Body of pancreas (tissue), 4 donors: ENCODE measurements at regions not wholly inside any gene's neighbourhood (a gene's known extent, or its start where the extent isn't known, plus 50 kb on each side); places are given as distances from the start of the nearest gene placed in this dataset.
A peak's percentile ranks its signal among the peaks of the same experiment; 100 is the strongest.

Experiments
- ATAC-seq: fragments of 150-250 bp; one replicate; pipeline ENCODE4 v1.9.1; 2016
- DNase-seq, 4 donors: peaks; one replicate each; pipeline ENCODE4 v3.0.0-alpha.2; 2019
- H3K27ac ChIP-seq, 4 donors: fragments of 200-600 bp; sonication (generic); 1 replicate in 3 of 4; 2 replicates in 1 of 4; pipeline versions ENCODE4 v1.5.1 to v1.6.1; 2016 to 2019; ENCODE audit warnings: mild to moderate bottlenecking in 1 of 4, mixed read lengths in 1 of 4, moderate library complexity in 1 of 4
- H3K27me3 ChIP-seq, 2 donors: fragments of 200-600 bp; sonication (generic); one replicate each; pipeline ENCODE4 v1.6.0; 2016; ENCODE audit warnings: mild to moderate bottlenecking in 1 of 2
- H3K36me3 ChIP-seq, 2 donors: fragments of 200-600 bp; sonication (generic); replicated peaks in 1 of 2; 2 replicates each; pipeline ENCODE4 v1.5.1; 2016; ENCODE audit warnings: low read depth in 2 of 2; ENCODE audit not compliant: insufficient read depth in 1 of 2
- H3K4me1 ChIP-seq: fragments of 200-600 bp; sonication (generic); one replicate; pipeline ENCODE4 v1.6.0; 2016
- H3K4me3 ChIP-seq, 2 donors: fragments of 200-600 bp; sonication (generic); 1 replicate in 1 of 2; 2 replicates in 1 of 2; pipeline ENCODE4 v1.5.1; 2016 to 2019
- H3K9me3 ChIP-seq, 3 donors: fragments of 200-600 bp; sonication (generic); 1 replicate in 2 of 3; 2 replicates in 1 of 3; pipeline ENCODE4 v1.5.1; 2016
- CTCF ChIP-seq, 7 experiments: fragments of 450-650 bp in 4 of 7; fragments of 200-600 bp in 3 of 7; sonication (generic) in 3 of 7; IDR thresholded peaks; one replicate each; pipeline ENCODE4 v1.5.1; 2016 to 2019; ENCODE audit warnings: antibody characterized with exemption in 7 of 7
- POLR2A ChIP-seq, 3 donors: fragments of 450-650 bp; IDR thresholded peaks; one replicate each; pipeline ENCODE4 v1.6.1; 2016; ENCODE audit warnings: antibody characterized with exemption in 3 of 3, mild to moderate bottlenecking in 2 of 3
- WGBS, 2 donors: methylation state at CpG; one replicate each; pipeline ENCODE4 v1.1.5; 2017; 5-methylcytosine and 5-hydroxymethylcytosine counted together
- intact Hi-C: fragments of 100-400 bp; cut with DNase I; formaldehyde crosslinking; loops from one replicate; pipeline ENCODE4 v1.15.1; 2023

GRCh38 chr9:86641970-86642369 is 287.8 kb upstream of the TUT7 start:
- H3K36me3 ChIP-seq, result no peaks in the 10 kb centered on the region
- ATAC-seq (no peak), DNase-seq (no peak)
- no peak overlapping the region for H3K27ac ChIP-seq
- no peak for TF ChIP-seq POLR2A (IDR thresholded peaks at IDR 0.05)
- TF ChIP-seq CTCF (IDR thresholded peaks at IDR 0.05), result no peak
- WGBS, 2 donors, result 87 to 95% methylated on average over 3 of the region's 3 CpGs
- intact Hi-C loops, result no loop called here
- no peak overlapping the region for H3K4me3 ChIP-seq
- no peaks in the 10 kb centered on the region for H3K9me3 ChIP-seq
- H3K4me1 ChIP-seq, result peaks cover 9% of the 10 kb centered on the region
- H3K27me3 ChIP-seq, result no peaks in the 10 kb centered on the region

GRCh38 chr9:86639899-86640379 is 285.7 kb upstream of the TUT7 start:
- H3K36me3 ChIP-seq, result no peaks in the 10 kb centered on the region
- 34 to 53% methylated on average over 5 of the region's 5 CpGs for WGBS, 2 donors
- DNase-seq (peak in 3 of 4 donors; percentile 21 to 32 (median 32)), ATAC-seq (peak; percentile 52)
- H3K4me3 ChIP-seq, result no peak overlapping the region
- TF ChIP-seq CTCF (IDR thresholded peaks at IDR 0.05) (peak in 4 of 7 experiments; percentile 20 to 37 (median 34)), POLR2A (IDR thresholded peaks at IDR 0.05) (no peak)
- H3K27ac ChIP-seq, result no peak overlapping the region
- H3K9me3 ChIP-seq, result no peaks in the 10 kb centered on the region
- no peaks in the 10 kb centered on the region for H3K27me3 ChIP-seq
- intact Hi-C loops, result no loop called here
- H3K4me1 ChIP-seq, result peaks cover 9% of the 10 kb centered on the region

- intact Hi-C loops, result no loop called here
- DNase-seq (no peak), ATAC-seq (no peak)
- TF ChIP-seq POLR2A (IDR thresholded peaks at IDR 0.05) (no peak), CTCF (IDR thresholded peaks at IDR 0.05) (no peak)
- Histone ChIP-seq H3K9me3 (no peaks in the 10 kb centered on the region), H3K36me3 (no peaks in the 10 kb centered on the region), H3K27me3 (no peaks in the 10 kb centered on the region), H3K4me3 (no peak overlapping the region), H3K4me1 (peaks cover 9% of the 10 kb centered on the region), H3K27ac (no peak overlapping the region)
- WGBS, 2 donors, result 75 to 80% methylated on average over 2 of the region's 2 CpGs
Observed at GRCh38 chr9:86639287-86639686, 285.1 kb upstream of the TUT7 start.

GRCh38 chr9:86638109-86638508 is 283.9 kb upstream of the TUT7 start:
- H3K4me1 ChIP-seq, result peaks cover 9% of the 10 kb centered on the region
- intact Hi-C loops, result no loop called here
- no peaks in the 10 kb centered on the region for H3K36me3 ChIP-seq
- no peak overlapping the region for H3K27ac ChIP-seq
- H3K4me3 ChIP-seq, result no peak overlapping the region
- WGBS, 2 donors, result 90 to 95% methylated on average over 1 of the region's 1 CpG
- no peaks in the 10 kb centered on the region for H3K27me3 ChIP-seq
- no peak for DNase-seq
- no peak for TF ChIP-seq CTCF (IDR thresholded peaks at IDR 0.05)
- TF ChIP-seq POLR2A (IDR thresholded peaks at IDR 0.05), result no peak
- no peak for ATAC-seq
- no peaks in the 10 kb centered on the region for H3K9me3 ChIP-seq

GRCh38 chr9:86637515-86637914 is 283.3 kb upstream of the TUT7 start:
- DNase-seq (peak in 3 of 4 donors; percentile 24 to 52 (median 47)), ATAC-seq (peak; percentile 53)
- intact Hi-C loops, result no loop called here
- 50 to 54% methylated on average over 11 of the region's 11 CpGs for WGBS, 2 donors
- no peak overlapping the region for H3K4me3 ChIP-seq
- peaks cover 9% of the 10 kb centered on the region for H3K4me1 ChIP-seq
- TF ChIP-seq CTCF (IDR thresholded peaks at IDR 0.05) (peak in 6 of 7 experiments; percentile 33 to 67 (median 50)), POLR2A (IDR thresholded peaks at IDR 0.05) (no peak)
- H3K36me3 ChIP-seq, result no peaks in the 10 kb centered on the region
- no peak overlapping the region for H3K27ac ChIP-seq
- H3K9me3 ChIP-seq, result no peaks in the 10 kb centered on the region
- H3K27me3 ChIP-seq, result no peaks in the 10 kb centered on the region
